ENCODE measurements at regions not wholly inside any gene's neighbourhood (a gene's known extent, or its start where the extent isn't known, plus 50 kb on each side); places are given as distances from the start of the nearest gene placed in this dataset.

GRCh38 chr2:12201369-12201768, 454.9 kb downstream of the LPIN1 start:
- no peaks in the 10 kb centered on the region for H3K36me3 ChIP-seq (ENCODE audit: control insufficient read depth in 5 of 5, insufficient read depth in 5 of 5, low read length in 5 of 5)
- peaks cover 2 to 32% (median 19%) of the 10 kb centered on the region in 5 donors for H3K4me1 ChIP-seq (ENCODE audit: control insufficient read depth in 5 of 5, insufficient read depth in 5 of 5, low read length in 5 of 5)
- H3K4me3 ChIP-seq (ENCODE audit: low read depth in 1 of 5, low read length in 5 of 5): no peak overlapping the region
- H3K27me3 ChIP-seq (ENCODE audit: control insufficient read depth in 5 of 5, insufficient read depth in 4 of 5, low read length in 5 of 5): no peaks in the 10 kb centered on the region
- H3K9me3 ChIP-seq (ENCODE audit: control insufficient read depth in 5 of 5, low read length in 5 of 5): peaks cover 0 to 9% (median 6%) of the 10 kb centered on the region in 5 donors
- H3K9ac ChIP-seq (ENCODE audit: low read length in 5 of 5): no peak overlapping the region
- H3K27ac ChIP-seq (ENCODE audit: low read depth, low read length): no peak overlapping the region

GRCh38 chr2:12202313-12203075, 456.1 kb downstream of the LPIN1 start:
- H3K4me1 ChIP-seq (ENCODE audit: control insufficient read depth in 5 of 5, insufficient read depth in 5 of 5, low read length in 5 of 5): peaks cover 2 to 32% (median 19%) of the 10 kb centered on the region in 5 donors
- H3K9me3 ChIP-seq (ENCODE audit: control insufficient read depth in 5 of 5, low read length in 5 of 5): peaks cover 0 to 5% (median 1%) of the 10 kb centered on the region in 5 donors
- no peak overlapping the region for H3K27ac ChIP-seq (ENCODE audit: low read depth, low read length)
- peak overlapping the region in 1 of 5 donors; percentile 25 for H3K4me3 ChIP-seq (ENCODE audit: low read depth in 1 of 5, low read length in 5 of 5)
- no peak overlapping the region for H3K9ac ChIP-seq (ENCODE audit: low read length in 5 of 5)
- H3K36me3 ChIP-seq (ENCODE audit: control insufficient read depth in 5 of 5, insufficient read depth in 5 of 5, low read length in 5 of 5): no peaks in the 10 kb centered on the region
- H3K27me3 ChIP-seq (ENCODE audit: control insufficient read depth in 5 of 5, insufficient read depth in 4 of 5, low read length in 5 of 5): no peaks in the 10 kb centered on the region

GRCh38 chr2:12203528-12203927, 457.1 kb downstream of the LPIN1 start:
- Histone ChIP-seq H3K4me3 (ENCODE audit: low read depth in 1 of 5, low read length in 5 of 5) (no peak overlapping the region), H3K27me3 (ENCODE audit: control insufficient read depth in 5 of 5, insufficient read depth in 4 of 5, low read length in 5 of 5) (no peaks in the 10 kb centered on the region), H3K27ac (ENCODE audit: low read depth, low read length) (no peak overlapping the region), H3K9ac (ENCODE audit: low read length in 5 of 5) (no peak overlapping the region), H3K36me3 (ENCODE audit: control insufficient read depth in 5 of 5, insufficient read depth in 5 of 5, low read length in 5 of 5) (no peaks in the 10 kb centered on the region), H3K4me1 (ENCODE audit: control insufficient read depth in 5 of 5, insufficient read depth in 5 of 5, low read length in 5 of 5) (peaks cover 2 to 32% (median 19%) of the 10 kb centered on the region in 5 donors), H3K9me3 (ENCODE audit: control insufficient read depth in 5 of 5, low read length in 5 of 5) (peaks cover 0 to 3% (median 0%) of the 10 kb centered on the region in 5 donors)

GRCh38 chr2:12205086-12205485, 458.7 kb downstream of the LPIN1 start:
- Histone ChIP-seq H3K27ac (ENCODE audit: low read depth, low read length) (no peak overlapping the region), H3K9ac (ENCODE audit: low read length in 5 of 5) (no peak overlapping the region), H3K36me3 (ENCODE audit: control insufficient read depth in 5 of 5, insufficient read depth in 5 of 5, low read length in 5 of 5) (no peaks in the 10 kb centered on the region), H3K27me3 (ENCODE audit: control insufficient read depth in 5 of 5, insufficient read depth in 4 of 5, low read length in 5 of 5) (no peaks in the 10 kb centered on the region), H3K4me1 (ENCODE audit: control insufficient read depth in 5 of 5, insufficient read depth in 5 of 5, low read length in 5 of 5) (peaks cover 2 to 26% (median 19%) of the 10 kb centered on the region in 5 donors), H3K9me3 (ENCODE audit: control insufficient read depth in 5 of 5, low read length in 5 of 5) (peaks cover 0 to 3% (median 0%) of the 10 kb centered on the region in 5 donors), H3K4me3 (ENCODE audit: low read depth in 1 of 5, low read length in 5 of 5) (no peak overlapping the region)

GRCh38 chr2:12207491-12207890, 461.1 kb downstream of the LPIN1 start:
- H3K4me1 ChIP-seq (ENCODE audit: control insufficient read depth in 5 of 5, insufficient read depth in 5 of 5, low read length in 5 of 5): peaks cover 2 to 9% (median 8%) of the 10 kb centered on the region in 5 donors
- peaks cover 0 to 3% (median 0%) of the 10 kb centered on the region in 5 donors for H3K9me3 ChIP-seq (ENCODE audit: control insufficient read depth in 5 of 5, low read length in 5 of 5)
- H3K27me3 ChIP-seq (ENCODE audit: control insufficient read depth in 5 of 5, insufficient read depth in 4 of 5, low read length in 5 of 5): no peaks in the 10 kb centered on the region
- no peak overlapping the region for H3K27ac ChIP-seq (ENCODE audit: low read depth, low read length)
- H3K4me3 ChIP-seq (ENCODE audit: low read depth in 1 of 5, low read length in 5 of 5): no peak overlapping the region
- H3K9ac ChIP-seq (ENCODE audit: low read length in 5 of 5): no peak overlapping the region
- no peaks in the 10 kb centered on the region for H3K36me3 ChIP-seq (ENCODE audit: control insufficient read depth in 5 of 5, insufficient read depth in 5 of 5, low read length in 5 of 5)

- Histone ChIP-seq H3K9me3 (ENCODE audit: control insufficient read depth in 5 of 5, low read length in 5 of 5) (no peaks in the 10 kb centered on the region), H3K27ac (ENCODE audit: low read depth, low read length) (no peak overlapping the region), H3K4me3 (ENCODE audit: low read depth in 1 of 5, low read length in 5 of 5) (no peak overlapping the region), H3K9ac (ENCODE audit: low read length in 5 of 5) (no peak overlapping the region), H3K36me3 (ENCODE audit: control insufficient read depth in 5 of 5, insufficient read depth in 5 of 5, low read length in 5 of 5) (no peaks in the 10 kb centered on the region), H3K4me1 (ENCODE audit: control insufficient read depth in 5 of 5, insufficient read depth in 5 of 5, low read length in 5 of 5) (no peaks in the 10 kb centered on the region), H3K27me3 (ENCODE audit: control insufficient read depth in 5 of 5, insufficient read depth in 4 of 5, low read length in 5 of 5) (no peaks in the 10 kb centered on the region)
Observed at GRCh38 chr2:12210016-12210933, 463.8 kb downstream of the LPIN1 start.

GRCh38 chr2:12211326-12212175, 465.1 kb downstream of the LPIN1 start:
- Histone ChIP-seq H3K4me1 (ENCODE audit: control insufficient read depth in 5 of 5, insufficient read depth in 5 of 5, low read length in 5 of 5) (no peaks in the 10 kb centered on the region), H3K36me3 (ENCODE audit: control insufficient read depth in 5 of 5, insufficient read depth in 5 of 5, low read length in 5 of 5) (no peaks in the 10 kb centered on the region), H3K27me3 (ENCODE audit: control insufficient read depth in 5 of 5, insufficient read depth in 4 of 5, low read length in 5 of 5) (no peaks in the 10 kb centered on the region), H3K27ac (ENCODE audit: low read depth, low read length) (no peak overlapping the region), H3K4me3 (ENCODE audit: low read depth in 1 of 5, low read length in 5 of 5) (no peak overlapping the region), H3K9me3 (ENCODE audit: control insufficient read depth in 5 of 5, low read length in 5 of 5) (no peaks in the 10 kb centered on the region), H3K9ac (ENCODE audit: low read length in 5 of 5) (no peak overlapping the region)

- no peak overlapping the region for H3K27ac ChIP-seq (ENCODE audit: low read depth, low read length)
- H3K36me3 ChIP-seq (ENCODE audit: control insufficient read depth in 5 of 5, insufficient read depth in 5 of 5, low read length in 5 of 5): no peaks in the 10 kb centered on the region
- no peaks in the 10 kb centered on the region for H3K9me3 ChIP-seq (ENCODE audit: control insufficient read depth in 5 of 5, low read length in 5 of 5)
- no peaks in the 10 kb centered on the region for H3K4me1 ChIP-seq (ENCODE audit: control insufficient read depth in 5 of 5, insufficient read depth in 5 of 5, low read length in 5 of 5)
- H3K27me3 ChIP-seq (ENCODE audit: control insufficient read depth in 5 of 5, insufficient read depth in 4 of 5, low read length in 5 of 5): no peaks in the 10 kb centered on the region
- no peak overlapping the region for H3K9ac ChIP-seq (ENCODE audit: low read length in 5 of 5)
- no peak overlapping the region for H3K4me3 ChIP-seq (ENCODE audit: low read depth in 1 of 5, low read length in 5 of 5)
Observed at GRCh38 chr2:12212841-12213597, 466.6 kb downstream of the LPIN1 start.

GRCh38 chr2:12217175-12217574, 470.7 kb downstream of the LPIN1 start:
- Histone ChIP-seq H3K27ac (ENCODE audit: low read depth, low read length) (no peak overlapping the region), H3K9ac (ENCODE audit: low read length in 5 of 5) (no peak overlapping the region), H3K27me3 (ENCODE audit: control insufficient read depth in 5 of 5, insufficient read depth in 4 of 5, low read length in 5 of 5) (no peaks in the 10 kb centered on the region), H3K9me3 (ENCODE audit: control insufficient read depth in 5 of 5, low read length in 5 of 5) (no peaks in the 10 kb centered on the region), H3K4me3 (ENCODE audit: low read depth in 1 of 5, low read length in 5 of 5) (no peak overlapping the region), H3K36me3 (ENCODE audit: control insufficient read depth in 5 of 5, insufficient read depth in 5 of 5, low read length in 5 of 5) (no peaks in the 10 kb centered on the region), H3K4me1 (ENCODE audit: control insufficient read depth in 5 of 5, insufficient read depth in 5 of 5, low read length in 5 of 5) (no peaks in the 10 kb centered on the region)

Measured in subcutaneous abdominal adipose tissue (tissue), 5 donors.